ENCODE measurements at regions not wholly inside any gene's neighbourhood (a gene's known extent, or its start where the extent isn't known, plus 50 kb on each side); places are given as distances from the start of the nearest gene placed in this dataset.

DNA sequence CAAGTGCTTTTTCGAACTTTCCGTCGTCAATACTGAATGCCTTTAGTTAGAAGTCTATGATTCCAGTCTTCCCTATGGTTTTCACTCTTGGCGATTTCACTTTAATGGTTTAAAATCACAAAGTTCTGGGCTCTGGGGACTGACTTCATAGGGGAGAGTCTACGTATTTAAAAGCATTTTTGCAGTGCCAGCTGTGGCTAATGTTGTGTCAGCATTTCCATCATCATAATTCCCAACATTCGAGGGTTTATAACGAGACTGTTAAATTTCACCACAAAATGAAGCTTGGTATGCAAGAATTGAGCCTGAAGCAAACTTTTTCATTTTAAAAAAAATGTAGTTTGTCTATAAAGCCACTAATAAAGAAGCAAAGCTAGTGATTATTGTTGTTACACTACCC lies 242.7 kb downstream of the SOX4 start:
- ATAC-seq (ENCODE audit: low FRiP score) (no peak), DNase-seq (ENCODE audit: low spot score) (no peak)
- TF ChIP-seq, protein P1, sequence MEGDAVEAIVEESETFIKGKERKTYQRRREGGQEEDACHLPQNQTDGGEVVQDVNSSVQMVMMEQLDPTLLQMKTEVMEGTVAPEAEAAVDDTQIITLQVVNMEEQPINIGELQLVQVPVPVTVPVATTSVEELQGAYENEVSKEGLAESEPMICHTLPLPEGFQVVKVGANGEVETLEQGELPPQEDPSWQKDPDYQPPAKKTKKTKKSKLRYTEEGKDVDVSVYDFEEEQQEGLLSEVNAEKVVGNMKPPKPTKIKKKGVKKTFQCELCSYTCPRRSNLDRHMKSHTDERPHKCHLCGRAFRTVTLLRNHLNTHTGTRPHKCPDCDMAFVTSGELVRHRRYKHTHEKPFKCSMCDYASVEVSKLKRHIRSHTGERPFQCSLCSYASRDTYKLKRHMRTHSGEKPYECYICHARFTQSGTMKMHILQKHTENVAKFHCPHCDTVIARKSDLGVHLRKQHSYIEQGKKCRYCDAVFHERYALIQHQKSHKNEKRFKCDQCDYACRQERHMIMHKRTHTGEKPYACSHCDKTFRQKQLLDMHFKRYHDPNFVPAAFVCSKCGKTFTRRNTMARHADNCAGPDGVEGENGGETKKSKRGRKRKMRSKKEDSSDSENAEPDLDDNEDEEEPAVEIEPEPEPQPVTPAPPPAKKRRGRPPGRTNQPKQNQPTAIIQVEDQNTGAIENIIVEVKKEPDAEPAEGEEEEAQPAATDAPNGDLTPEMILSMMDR (IDR thresholded peaks at IDR 0.05), result no peak

DNA sequence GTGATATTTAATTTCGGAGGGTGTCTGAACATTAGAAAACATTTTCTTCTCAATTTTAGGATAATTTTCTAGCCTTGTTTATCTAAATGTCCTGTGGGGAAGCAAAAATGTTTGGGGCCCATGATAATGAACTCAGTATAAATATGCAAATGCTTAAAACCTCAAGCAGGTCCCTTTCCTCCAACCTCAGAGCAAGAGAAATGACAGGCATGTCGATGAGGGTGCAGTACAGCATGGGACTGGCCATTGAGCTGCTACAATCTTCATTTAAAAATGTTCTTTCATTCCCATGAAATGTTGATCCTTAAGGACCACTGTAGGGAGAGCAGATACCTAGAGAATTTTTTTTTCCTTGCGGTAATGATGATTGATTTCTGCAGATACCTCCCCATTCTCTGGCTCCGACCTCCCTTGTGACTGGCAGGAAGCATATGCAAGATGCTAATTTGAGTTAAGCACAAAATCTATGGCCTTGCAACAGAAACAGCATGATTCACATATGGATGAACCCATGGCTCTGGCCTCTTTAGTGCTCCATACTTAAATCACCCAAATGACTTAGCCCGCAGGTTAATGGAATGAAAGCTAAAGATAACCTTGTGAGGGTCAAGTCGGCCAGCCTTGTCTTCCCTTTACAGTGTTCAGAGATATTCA lies 243.3 kb downstream of the SOX4 start:
- TF ChIP-seq, protein P1 (IDR thresholded peaks at IDR 0.05), result no peak
- no peak for DNase-seq (ENCODE audit: low spot score)
- no peak for ATAC-seq (ENCODE audit: low FRiP score)

GRCh38 chr6:21840428-21840827 lies 246.9 kb downstream of the SOX4 start:
- TF ChIP-seq, protein P1 (IDR thresholded peaks at IDR 0.05), result no peak
- no peak for ATAC-seq (ENCODE audit: low FRiP score)
- no peak for DNase-seq (ENCODE audit: low spot score)

- no peak for ATAC-seq (ENCODE audit: low FRiP score)
- TF ChIP-seq, protein P1 (IDR thresholded peaks at IDR 0.05), result no peak
- DNase-seq (ENCODE audit: low spot score), result no peak
Measured at GRCh38 chr6:21842875-21843645, 249.5 kb downstream of the SOX4 start.

- DNase-seq (ENCODE audit: low spot score), result no peak
- TF ChIP-seq, protein P1 (IDR thresholded peaks at IDR 0.05), result no peak
- ATAC-seq (ENCODE audit: low FRiP score), result no peak
Measured at GRCh38 chr6:21844120-21844917, 250.8 kb downstream of the SOX4 start.

DNA sequence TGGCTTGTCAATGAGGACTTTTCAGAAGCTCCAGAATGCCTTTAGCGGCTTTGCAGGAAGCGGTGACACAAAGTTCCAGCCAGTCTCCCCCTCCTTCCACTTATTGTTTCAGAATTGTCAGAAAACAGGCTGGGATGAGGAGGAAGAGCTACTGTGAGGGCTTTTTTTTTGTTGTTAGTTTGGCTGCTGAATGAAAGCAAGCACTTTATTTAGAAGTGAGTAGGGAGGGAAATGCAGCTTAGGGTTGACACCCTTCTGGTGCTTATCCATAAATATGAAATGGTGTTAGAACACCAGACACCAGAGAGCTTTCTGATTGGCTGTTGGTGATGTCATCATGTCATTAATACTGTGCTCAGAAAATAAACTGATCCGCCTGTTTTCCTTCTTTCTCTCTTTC lies 251.5 kb downstream of the SOX4 start:
- TF ChIP-seq, protein P1 (IDR thresholded peaks at IDR 0.05), result no peak
- no peak for ATAC-seq (ENCODE audit: low FRiP score)
- no peak for DNase-seq (ENCODE audit: low spot score)

Data from omental fat pad (tissue), 3 donors.